ENCODE measurements at regions not wholly inside any gene's neighbourhood (a gene's known extent, or its start where the extent isn't known, plus 50 kb on each side); places are given as distances from the start of the nearest gene placed in this dataset.

- intact Hi-C loops (cut with DNase I) = no loop called here
- DNase-seq = no peak
- Histone ChIP-seq H3K27me3 (peaks cover 0 to 6% (median 0%) of the 10 kb centered on the region in 3 donors), H3K36me3 (no peaks in the 10 kb centered on the region), H3K9me3 (no peaks in the 10 kb centered on the region), H3K4me3 (no peak overlapping the region), H3K4me1 (no peaks in the 10 kb centered on the region), H3K27ac (no peak overlapping the region)
- WGBS, 2 donors = 83 to 90% methylated on average over 1 of the region's 1 CpG
- TF ChIP-seq POLR2AphosphoS5 (IDR thresholded peaks at IDR 0.05) = no peak
- no peak for TF ChIP-seq CTCF (IDR thresholded peaks at IDR 0.05)
- TF ChIP-seq POLR2A (IDR thresholded peaks at IDR 0.05) = no peak
- TF ChIP-seq EP300 (IDR thresholded peaks at IDR 0.05) = no peak
Measured at GRCh38 chrX:111020283-111020682, 75.7 kb upstream of the PAK3 start.

- DNase-seq = no peak
- intact Hi-C loops (cut with DNase I) = no loop called here
- Histone ChIP-seq H3K4me1 (no peaks in the 10 kb centered on the region), H3K27me3 (peaks cover 0 to 6% (median 0%) of the 10 kb centered on the region in 3 donors), H3K36me3 (no peaks in the 10 kb centered on the region), H3K4me3 (no peak overlapping the region), H3K9me3 (no peaks in the 10 kb centered on the region), H3K27ac (no peak overlapping the region)
- TF ChIP-seq POLR2AphosphoS5 (IDR thresholded peaks at IDR 0.05) = no peak
- WGBS, 2 donors = 31 to 68% methylated on average over 3 of the region's 3 CpGs
Measured at GRCh38 chrX:111013778-111014455, 82.1 kb upstream of the PAK3 start.

GRCh38 chrX:111010111-111010510, 85.9 kb upstream of the PAK3 start:
- intact Hi-C loops (cut with DNase I) = no loop called here
- H3K27ac ChIP-seq = no peak overlapping the region
- H3K4me3 ChIP-seq = no peak overlapping the region
- H3K9me3 ChIP-seq = no peaks in the 10 kb centered on the region
- 50 to 55% methylated on average over 3 of the region's 3 CpGs for WGBS, 2 donors
- H3K4me1 ChIP-seq = no peaks in the 10 kb centered on the region
- no peak for TF ChIP-seq POLR2AphosphoS5 (IDR thresholded peaks at IDR 0.05)
- TF ChIP-seq POLR2A (IDR thresholded peaks at IDR 0.05) = no peak
- no peak for TF ChIP-seq CTCF (IDR thresholded peaks at IDR 0.05)
- TF ChIP-seq EP300 (IDR thresholded peaks at IDR 0.05) = no peak
- no peaks in the 10 kb centered on the region for H3K27me3 ChIP-seq
- DNase-seq = no peak
- no peaks in the 10 kb centered on the region for H3K36me3 ChIP-seq

DNA sequence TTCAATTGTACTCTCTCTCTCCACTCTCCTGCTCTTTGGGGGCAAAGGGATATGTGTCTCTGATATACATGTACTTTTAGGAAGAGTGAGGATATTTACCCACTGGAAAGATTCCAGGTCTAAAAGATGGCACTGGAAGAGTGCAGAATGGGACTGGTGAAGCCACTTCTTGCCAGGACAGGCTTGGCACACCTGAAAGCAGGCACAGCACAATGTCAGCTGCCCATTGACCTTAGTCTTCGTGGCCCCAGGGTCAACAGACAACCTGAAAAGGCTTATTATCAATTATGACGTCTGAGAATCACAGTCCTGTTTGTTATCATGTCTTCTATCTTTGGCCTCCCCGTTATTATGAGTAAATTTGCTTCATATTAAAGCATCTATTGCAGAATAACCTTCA, 86.7 kb upstream of the PAK3 start:
- no peak for DNase-seq
- Histone ChIP-seq H3K27me3 (no peaks in the 10 kb centered on the region), H3K36me3 (no peaks in the 10 kb centered on the region), H3K4me1 (no peaks in the 10 kb centered on the region), H3K9me3 (no peaks in the 10 kb centered on the region), H3K4me3 (no peak overlapping the region), H3K27ac (no peak overlapping the region)
- TF ChIP-seq EP300 (IDR thresholded peaks at IDR 0.05) (no peak), POLR2A (IDR thresholded peaks at IDR 0.05) (no peak), CTCF (IDR thresholded peaks at IDR 0.05) (no peak), POLR2AphosphoS5 (IDR thresholded peaks at IDR 0.05) (no peak)
- 48% methylated on average over 3 of the region's 3 CpGs for WGBS, 2 donors
- intact Hi-C loops (cut with DNase I) = no loop called here

DNA sequence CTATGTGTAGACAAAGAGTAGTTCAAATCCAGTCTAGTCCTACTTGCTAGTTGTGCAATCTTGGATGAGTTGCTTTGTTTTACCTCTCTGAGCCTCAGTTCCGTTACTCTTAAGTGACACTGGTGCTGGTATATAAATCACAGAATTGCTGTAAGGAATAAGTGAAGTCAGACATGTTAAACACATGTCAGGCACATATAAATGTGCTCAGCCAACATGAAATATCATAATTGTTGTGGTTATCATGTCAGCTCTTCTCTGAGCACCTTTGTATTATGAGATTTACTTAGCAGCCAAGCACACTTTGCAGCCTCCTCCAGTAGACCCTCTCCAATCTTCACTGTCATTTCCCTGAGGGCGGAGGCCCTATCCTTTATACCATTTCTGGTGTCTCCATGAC, 87.9 kb upstream of the PAK3 start:
- TF ChIP-seq EP300 (IDR thresholded peaks at IDR 0.05) = no peak
- no peak for TF ChIP-seq POLR2A (IDR thresholded peaks at IDR 0.05)
- TF ChIP-seq POLR2AphosphoS5 (IDR thresholded peaks at IDR 0.05) = no peak
- TF ChIP-seq CTCF (IDR thresholded peaks at IDR 0.05) = no peak
- Histone ChIP-seq H3K27ac (no peak overlapping the region), H3K4me3 (no peak overlapping the region), H3K4me1 (no peaks in the 10 kb centered on the region), H3K27me3 (no peaks in the 10 kb centered on the region), H3K9me3 (no peaks in the 10 kb centered on the region), H3K36me3 (no peaks in the 10 kb centered on the region)
- no peak for DNase-seq
- intact Hi-C loops (cut with DNase I) = no loop called here
- WGBS, 2 donors = 79 to 87% methylated on average over 2 of the region's 2 CpGs

Data from sigmoid colon (tissue), 6 donors.